Rectal smooth muscle tissue (tissue), 1 donor: ENCODE measurements at regions not wholly inside any gene's neighbourhood (a gene's known extent, or its start where the extent isn't known, plus 50 kb on each side); places are given as distances from the start of the nearest gene placed in this dataset.

Experiments
- H3K27ac ChIP-seq: one replicate; pipeline ENCODE4 v1.7.0; 2013; ENCODE audit warnings: low read depth, low read length, inconsistent platforms
- H3K27me3 ChIP-seq: one replicate; pipeline ENCODE4 v1.7.0; 2013; ENCODE audit warnings: low read length; ENCODE audit not compliant: control insufficient read depth, insufficient read depth
- H3K36me3 ChIP-seq: one replicate; pipeline ENCODE4 v1.7.0; 2013; ENCODE audit warnings: low read length; ENCODE audit not compliant: control insufficient read depth, insufficient read depth
- H3K4me1 ChIP-seq: one replicate; pipeline ENCODE4 v1.7.0; 2013; ENCODE audit warnings: low read length; ENCODE audit not compliant: control insufficient read depth, insufficient read depth
- H3K4me3 ChIP-seq: one replicate; pipeline ENCODE4 v1.7.0; 2013; ENCODE audit warnings: low read length
- H3K9ac ChIP-seq: one replicate; pipeline ENCODE4 v1.7.0; 2013; ENCODE audit warnings: low read length

DNA sequence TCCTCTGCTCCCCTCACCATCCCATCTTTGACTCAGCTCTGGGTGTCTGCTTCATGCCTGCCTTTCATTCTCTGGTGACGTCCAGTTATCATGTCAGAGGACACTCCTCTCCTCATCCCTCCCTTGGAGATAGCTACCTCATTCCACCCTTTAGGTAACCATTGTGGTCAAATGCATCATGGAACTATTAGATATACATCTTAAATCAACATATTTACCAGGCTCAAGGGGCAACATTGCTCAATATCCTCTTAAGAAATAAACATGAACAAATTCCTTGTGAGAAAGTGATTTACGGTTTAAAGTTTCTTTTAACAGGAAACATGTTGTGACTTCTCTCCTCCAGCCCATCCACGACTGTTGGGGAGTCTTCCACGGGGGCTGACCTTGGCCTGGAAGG lies 511.6 kb upstream of the IGFBP3 start:
- Histone ChIP-seq H3K36me3 (no peaks in the 10 kb centered on the region), H3K4me1 (no peaks in the 10 kb centered on the region), H3K4me3 (no peak overlapping the region), H3K27me3 (no peaks in the 10 kb centered on the region), H3K9ac (no peak overlapping the region), H3K27ac (no peak overlapping the region)

DNA sequence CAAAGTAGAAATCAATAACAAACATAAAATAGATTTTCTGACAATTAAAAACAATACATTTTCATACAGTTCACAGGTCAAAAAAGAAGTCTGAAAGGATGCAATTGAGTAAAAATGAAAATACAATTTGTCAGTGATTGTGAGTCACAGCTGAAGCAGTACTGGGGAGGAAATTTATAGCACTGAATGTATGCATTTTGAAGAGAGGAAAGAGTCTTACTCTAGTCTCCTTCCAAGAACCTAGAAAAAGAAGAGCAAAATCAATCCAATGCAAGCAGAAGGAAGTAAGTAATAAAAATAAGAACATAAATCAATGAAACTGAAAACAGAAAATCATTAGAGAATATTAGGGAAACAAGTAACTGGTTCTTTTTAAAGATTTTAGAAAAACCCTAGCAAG lies 507.2 kb upstream of the IGFBP3 start:
- no peaks in the 10 kb centered on the region for H3K36me3 ChIP-seq
- H3K4me1 ChIP-seq: no peaks in the 10 kb centered on the region
- no peak overlapping the region for H3K4me3 ChIP-seq
- no peaks in the 10 kb centered on the region for H3K27me3 ChIP-seq
- no peak overlapping the region for H3K27ac ChIP-seq
- no peak overlapping the region for H3K9ac ChIP-seq

DNA sequence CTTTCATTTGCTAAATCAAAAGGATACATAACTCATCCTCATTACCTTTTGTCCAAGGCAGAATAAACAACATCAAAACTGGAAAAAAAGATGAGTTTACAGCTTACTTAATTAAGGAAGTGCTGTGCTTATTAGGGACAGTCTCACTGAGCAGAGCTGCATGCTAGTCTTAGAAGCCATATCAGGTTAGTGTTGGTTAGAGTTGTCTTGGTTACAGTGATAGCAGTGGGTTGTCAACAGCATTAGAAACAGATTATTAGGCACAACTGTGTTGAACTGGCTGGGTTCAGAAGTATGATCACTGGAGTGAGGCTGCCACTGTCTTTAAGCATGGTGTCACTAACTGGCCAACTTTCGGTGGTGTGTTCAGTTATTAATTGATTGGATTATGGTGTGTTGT lies 503.9 kb upstream of the IGFBP3 start:
- Histone ChIP-seq H3K36me3 (no peaks in the 10 kb centered on the region), H3K9ac (no peak overlapping the region), H3K4me1 (no peaks in the 10 kb centered on the region), H3K27me3 (no peaks in the 10 kb centered on the region), H3K27ac (no peak overlapping the region), H3K4me3 (no peak overlapping the region)

DNA sequence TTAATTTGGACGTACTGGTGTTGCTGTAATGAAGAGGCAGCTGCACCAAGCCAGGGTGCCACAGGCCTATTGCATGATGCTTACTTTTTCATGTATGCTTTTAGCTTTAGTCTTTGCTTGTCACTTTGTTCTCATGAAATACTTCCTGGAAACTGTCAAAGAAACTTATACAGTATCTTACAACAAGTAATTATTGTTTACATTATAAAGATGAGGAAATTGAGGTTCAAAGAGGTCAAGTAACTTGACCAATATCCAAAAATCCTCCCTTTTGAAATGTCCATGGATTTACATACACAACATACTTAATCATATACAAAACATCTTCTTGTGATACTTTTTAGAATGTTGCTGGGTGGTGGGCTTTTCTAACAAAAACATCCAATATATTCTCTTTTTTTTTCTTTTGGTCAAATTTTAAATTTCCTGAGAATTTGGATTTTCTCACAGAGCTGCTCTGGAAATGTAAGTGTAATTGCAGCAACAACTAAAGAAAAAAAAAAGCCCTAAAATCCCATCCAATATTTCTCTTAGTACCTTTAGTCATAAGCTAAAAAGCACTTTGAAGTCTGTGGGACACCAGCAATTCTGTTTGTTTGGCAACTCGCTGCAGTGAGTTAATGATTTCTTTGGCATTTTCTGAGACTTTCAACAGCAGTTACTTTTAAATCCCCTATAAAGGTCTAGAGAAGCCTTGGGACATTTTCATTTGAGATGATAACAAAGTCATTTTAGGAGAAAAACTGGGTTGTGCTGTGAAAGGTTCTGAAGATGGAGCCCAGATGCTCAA lies 500.6 kb upstream of the IGFBP3 start:
- H3K4me1 ChIP-seq: no peaks in the 10 kb centered on the region

DNA sequence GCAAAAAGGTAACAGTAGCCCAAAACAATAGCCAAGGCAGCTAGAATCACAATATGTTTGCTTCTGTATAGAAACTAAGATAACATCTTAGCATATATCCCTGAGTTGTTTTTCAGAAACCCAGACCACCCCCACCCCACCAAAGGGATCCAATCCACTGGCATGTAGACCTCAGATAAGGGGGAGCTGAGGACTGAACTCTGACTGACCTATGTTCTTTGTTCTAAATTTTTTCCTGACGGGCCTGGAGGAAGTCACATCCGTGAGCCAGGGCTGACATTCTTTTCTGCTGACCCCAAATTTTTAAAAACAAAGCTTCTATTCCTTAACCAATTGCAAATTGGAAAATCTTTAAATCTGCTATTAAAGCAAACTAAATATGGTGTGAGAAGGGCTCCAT lies 493.9 kb upstream of the IGFBP3 start:
- H3K4me3 ChIP-seq: no peak overlapping the region

More for the DNA sequence above, 500.6 kb upstream of the IGFBP3 start:
- no peaks in the 10 kb centered on the region for H3K27me3 ChIP-seq
- H3K36me3 ChIP-seq: no peaks in the 10 kb centered on the region
- no peak overlapping the region for H3K4me3 ChIP-seq
- H3K9ac ChIP-seq: no peak overlapping the region
- no peak overlapping the region for H3K27ac ChIP-seq

DNA sequence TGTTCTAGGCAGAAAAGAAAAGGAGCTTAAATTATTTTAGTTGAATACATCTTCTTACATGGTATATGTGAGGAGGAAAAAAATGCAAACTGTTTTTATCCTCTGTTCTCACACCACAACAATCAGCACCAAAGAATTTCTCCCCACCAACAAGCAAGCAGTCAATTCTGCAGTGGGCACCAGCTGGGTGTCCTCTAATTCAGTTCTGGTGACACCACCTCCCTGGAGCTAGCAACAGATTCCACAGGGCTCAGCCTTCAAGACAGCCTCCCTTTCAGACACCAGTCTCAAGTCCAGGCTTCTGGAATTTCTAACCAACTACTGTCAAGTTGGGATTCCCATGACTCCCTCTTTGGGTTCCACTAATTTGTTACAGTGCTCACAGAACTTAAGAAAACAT lies 490.2 kb upstream of the IGFBP3 start:
- H3K27ac ChIP-seq: no peak overlapping the region
- H3K4me1 ChIP-seq: no peaks in the 10 kb centered on the region
- no peaks in the 10 kb centered on the region for H3K36me3 ChIP-seq
- no peak overlapping the region for H3K9ac ChIP-seq
- H3K27me3 ChIP-seq: no peaks in the 10 kb centered on the region
- no peak overlapping the region for H3K4me3 ChIP-seq

More for the DNA sequence above, 493.9 kb upstream of the IGFBP3 start:
- Histone ChIP-seq H3K27ac (no peak overlapping the region), H3K9ac (no peak overlapping the region), H3K27me3 (no peaks in the 10 kb centered on the region), H3K4me1 (no peaks in the 10 kb centered on the region), H3K36me3 (no peaks in the 10 kb centered on the region)

DNA sequence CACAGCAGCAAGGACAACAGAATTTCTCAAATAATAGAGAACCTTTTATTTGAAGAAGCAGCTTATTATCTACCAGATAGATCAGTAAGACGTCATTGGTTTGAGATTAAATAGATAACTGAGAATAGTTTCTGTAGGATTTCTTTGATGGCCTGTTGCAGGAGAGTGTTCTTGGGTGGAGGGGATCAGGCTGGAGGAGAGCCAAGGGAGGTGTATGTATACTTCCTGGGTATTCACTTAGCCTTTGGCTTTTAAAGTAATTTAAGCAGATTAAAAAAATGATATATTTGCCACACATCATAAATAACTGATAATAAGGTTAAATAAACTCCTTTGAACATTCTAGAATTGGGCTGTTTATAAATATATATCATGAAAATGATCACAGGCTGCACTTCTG lies 486.1 kb upstream of the IGFBP3 start:
- no peaks in the 10 kb centered on the region for H3K4me1 ChIP-seq
- H3K27ac ChIP-seq: no peak overlapping the region
- no peak overlapping the region for H3K4me3 ChIP-seq
- no peaks in the 10 kb centered on the region for H3K36me3 ChIP-seq
- H3K9ac ChIP-seq: no peak overlapping the region
- no peaks in the 10 kb centered on the region for H3K27me3 ChIP-seq

DNA sequence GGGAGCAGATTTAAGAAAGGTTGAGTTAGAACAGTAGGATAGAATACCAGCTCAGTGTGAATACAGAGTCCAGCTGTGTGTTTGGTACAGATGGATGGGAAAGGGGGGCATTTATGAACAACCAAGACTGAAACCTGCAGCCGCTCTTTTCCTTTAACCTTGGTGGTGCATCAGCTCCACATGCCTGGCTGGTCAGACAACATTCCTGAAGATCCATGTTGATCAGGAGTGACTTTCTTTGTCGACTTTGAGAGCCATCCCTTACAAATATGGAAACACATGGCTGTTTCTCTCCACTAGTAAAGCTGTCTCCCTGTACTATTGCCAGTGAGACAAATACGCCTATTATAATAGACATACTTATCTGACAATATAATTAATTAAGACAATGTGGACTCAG lies 476.5 kb upstream of the IGFBP3 start:
- no peaks in the 10 kb centered on the region for H3K36me3 ChIP-seq
- H3K27ac ChIP-seq: no peak overlapping the region
- H3K27me3 ChIP-seq: no peaks in the 10 kb centered on the region
- H3K4me1 ChIP-seq: peaks cover 6% of the 10 kb centered on the region
- no peak overlapping the region for H3K9ac ChIP-seq
- H3K4me3 ChIP-seq: no peak overlapping the region

DNA sequence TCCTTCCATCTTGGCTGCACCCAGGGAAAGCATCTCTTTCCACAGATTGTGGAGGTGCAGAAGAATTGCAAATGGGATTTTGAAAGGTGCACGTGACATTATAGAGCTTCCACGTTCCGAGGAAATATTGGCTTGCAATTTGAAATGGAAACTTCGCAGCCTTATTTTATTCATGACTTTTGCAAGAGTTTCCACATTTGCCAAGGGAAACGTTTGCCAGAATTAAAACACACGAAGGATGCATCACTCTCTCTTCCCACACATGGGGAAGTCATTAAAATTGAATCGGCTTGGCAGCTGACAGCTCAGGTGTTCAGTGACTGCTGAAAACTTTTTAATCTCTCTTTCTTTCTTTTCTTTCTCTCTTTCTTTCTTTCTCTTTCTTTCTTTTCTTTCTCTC lies 475.4 kb upstream of the IGFBP3 start:
- no peak overlapping the region for H3K27ac ChIP-seq
- H3K27me3 ChIP-seq: no peaks in the 10 kb centered on the region
- H3K4me1 ChIP-seq: peaks cover 14% of the 10 kb centered on the region
- H3K4me3 ChIP-seq: no peak overlapping the region
- no peak overlapping the region for H3K9ac ChIP-seq
- H3K36me3 ChIP-seq: no peaks in the 10 kb centered on the region

DNA sequence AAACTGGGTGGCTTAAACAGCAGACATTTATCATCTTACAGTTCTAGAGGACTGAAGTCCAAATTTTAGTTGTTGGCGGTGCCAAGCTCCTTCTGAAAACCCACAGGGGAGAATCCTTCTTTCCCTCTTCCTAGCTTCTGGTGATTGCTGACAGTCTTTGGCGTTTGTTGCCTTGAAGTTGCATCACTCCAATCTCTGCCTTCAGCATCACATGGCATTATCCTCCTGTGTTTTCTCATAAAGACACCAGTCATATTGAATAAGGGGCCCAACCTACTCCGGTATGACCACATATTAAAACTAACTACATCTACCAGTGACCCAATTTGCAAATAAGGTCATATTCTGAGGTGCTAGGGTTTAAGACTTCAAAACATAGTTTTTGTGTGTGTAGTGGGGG lies 472.1 kb upstream of the IGFBP3 start:
- Histone ChIP-seq H3K9ac (no peak overlapping the region), H3K36me3 (no peaks in the 10 kb centered on the region), H3K4me3 (no peak overlapping the region), H3K27me3 (no peaks in the 10 kb centered on the region), H3K4me1 (peaks cover 20% of the 10 kb centered on the region), H3K27ac (no peak overlapping the region)

DNA sequence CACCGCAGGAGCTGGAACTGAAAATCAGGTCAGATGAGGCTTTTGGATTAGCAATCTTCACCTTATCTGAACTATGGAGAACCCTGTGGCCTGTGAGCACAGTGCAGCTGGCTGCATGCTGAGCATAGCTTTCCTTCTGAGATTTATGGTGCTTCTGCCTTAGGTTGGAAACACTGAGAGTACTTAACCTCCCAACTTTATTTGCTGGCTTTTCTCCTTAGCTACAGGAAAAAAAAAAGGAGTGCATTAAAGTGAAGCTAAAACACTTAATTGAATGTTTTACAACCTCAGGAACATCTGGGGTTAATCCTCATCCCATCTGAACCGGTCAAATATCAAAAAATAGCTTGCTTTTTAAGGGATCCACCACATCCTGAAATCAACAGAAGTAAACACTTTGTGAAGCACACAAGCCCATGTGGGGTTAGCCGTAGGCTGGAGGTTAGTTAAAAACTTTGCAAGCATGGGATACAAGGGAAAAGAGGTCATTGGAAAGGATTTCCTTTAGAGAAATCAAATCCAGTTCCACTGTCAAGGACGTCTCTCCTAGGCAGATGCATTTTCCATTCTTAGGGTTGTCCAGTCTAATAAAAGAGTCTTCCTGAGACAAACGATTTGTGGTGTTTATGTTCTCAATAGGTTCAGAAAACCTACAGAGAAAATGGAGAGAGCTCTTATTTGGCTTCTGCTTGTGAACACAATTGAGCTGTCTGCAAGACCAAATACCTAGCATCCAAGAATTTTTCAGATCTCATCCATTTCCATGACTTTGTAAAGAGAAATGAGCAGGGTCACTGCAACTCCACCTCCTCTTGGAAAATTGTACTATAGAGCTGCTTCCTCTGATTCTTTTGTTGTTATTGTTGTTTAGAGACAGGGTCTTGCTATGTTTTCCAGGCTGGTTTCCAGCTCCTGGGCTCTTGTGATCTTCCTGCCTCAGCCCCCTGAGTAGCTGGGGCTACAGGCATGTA lies 470.4 kb upstream of the IGFBP3 start:
- Histone ChIP-seq H3K27ac (peak overlapping the region; percentile 19), H3K4me1 (peaks cover 20% of the 10 kb centered on the region), H3K27me3 (no peaks in the 10 kb centered on the region), H3K9ac (no peak overlapping the region), H3K4me3 (no peak overlapping the region), H3K36me3 (no peaks in the 10 kb centered on the region)

DNA sequence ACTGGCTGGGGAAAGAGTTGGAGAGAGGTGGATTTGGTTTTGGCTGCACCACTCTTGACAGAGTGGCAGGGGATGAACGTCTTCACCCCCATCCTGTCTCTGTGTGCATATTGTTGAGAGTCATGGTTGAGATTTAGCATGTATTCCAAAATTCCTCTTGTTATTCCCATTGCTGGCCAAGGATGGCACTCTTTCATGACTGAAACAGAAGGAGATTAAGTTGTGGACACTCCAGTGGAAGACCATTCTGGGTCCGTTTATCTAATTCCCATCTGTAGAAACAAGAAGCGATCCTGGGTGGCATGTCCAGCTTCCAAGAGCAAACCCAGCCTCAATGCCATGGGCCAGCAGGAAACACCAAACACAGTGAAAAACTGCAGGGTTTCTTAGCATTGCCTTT lies 469.0 kb upstream of the IGFBP3 start:
- Histone ChIP-seq H3K9ac (no peak overlapping the region), H3K27me3 (no peaks in the 10 kb centered on the region), H3K4me1 (peaks cover 20% of the 10 kb centered on the region), H3K27ac (no peak overlapping the region), H3K36me3 (no peaks in the 10 kb centered on the region), H3K4me3 (no peak overlapping the region)
